Adrenal gland (tissue), 9 donors: ENCODE measurements at regions not wholly inside any gene's neighbourhood (a gene's known extent, or its start where the extent isn't known, plus 50 kb on each side); places are given as distances from the start of the nearest gene placed in this dataset.

ENCODE experiments used
- DNase-seq, 7 donors: peaks; one replicate each; pipeline ENCODE4 v3.0.0-alpha.2; 2019 to 2020
- H3K27ac ChIP-seq, 5 donors: fragments of 200-600 bp; sonication (generic) in 4 of 5; 1 replicate in 3 of 5; 2 replicates in 2 of 5; pipeline versions ENCODE4 v1.5.1 to v1.8.0; 2016 to 2020; ENCODE audit warnings: mild to moderate bottlenecking in 1 of 5
- H3K27me3 ChIP-seq: fragments of 200-600 bp; 2 replicates; pipeline ENCODE4 v1.8.0; 2021
- H3K36me3 ChIP-seq, 2 donors: fragments of 200-600 bp; replicated peaks in 1 of 2; 1 replicate in 1 of 2; 2 replicates in 1 of 2; pipeline versions ENCODE4 v1.5.1 to v1.8.0; 2018 to 2022
- H3K4me1 ChIP-seq, 2 donors: fragments of 200-600 bp; replicated peaks in 1 of 2; 1 replicate in 1 of 2; 2 replicates in 1 of 2; pipeline versions ENCODE4 v1.5.1 to v1.8.0; 2018 to 2021
- H3K4me3 ChIP-seq, 4 donors: fragments of 200-600 bp; sonication (generic) in 3 of 4; one replicate each; pipeline ENCODE4 v1.5.1; 2016 to 2018
- H3K9me3 ChIP-seq, 3 donors: fragments of 200-600 bp; sonication (generic) in 1 of 3; replicated peaks in 1 of 3; 1 replicate in 2 of 3; 2 replicates in 1 of 3; pipeline versions ENCODE4 v1.5.1 to v1.8.0; 2016 to 2021
- POLR2A ChIP-seq, 2 donors: fragments of 450-650 bp; IDR thresholded peaks; one replicate each; pipeline ENCODE4 v1.6.1; 2017; ENCODE audit warnings: antibody characterized with exemption in 2 of 2, mild to moderate bottlenecking in 2 of 2, moderate library complexity in 1 of 2
- WGBS, 4 donors: extraction: QIAGEN DNeasy Blood & Tissue Kit in 2 of 4; methylation state at CpG; one replicate each; pipeline versions ENCODE4 v1.1.5 to v1.1.7; 2013 to 2017; 5-methylcytosine and 5-hydroxymethylcytosine counted together
- intact Hi-C, 2 donors: fragments of 100-400 bp; cut with DNase I; formaldehyde crosslinking; loops; one replicate each; pipeline versions ENCODE4 v1.14.1 to v1.15.0; 2022 to 2023
- TF ChIP-seq, protein P1 (sequence below), 6 experiments: fragments of 450-650 bp in 4 of 6; fragments of 200-600 bp in 2 of 6; sonication (generic) in 1 of 6; IDR thresholded peaks; 1 replicate in 5 of 6; 2 replicates in 1 of 6; pipeline versions ENCODE4 v1.5.1 to v1.8.0; 2016 to 2021; ENCODE audit warnings: antibody characterized with exemption in 6 of 6, mild to moderate bottlenecking in 2 of 6, moderate library complexity in 1 of 6
- donor health status: healthy with polysubstance abuse.
- donor health status: Bipolar disorder and iron deficiency.
- donor health status: DM: yes; HTN: yes; CAD: no.
- donor health status: DM: no; HTN: no; CAD: no.
- donor health status: DM: no; HTN: no; CAD: no.

DNA sequence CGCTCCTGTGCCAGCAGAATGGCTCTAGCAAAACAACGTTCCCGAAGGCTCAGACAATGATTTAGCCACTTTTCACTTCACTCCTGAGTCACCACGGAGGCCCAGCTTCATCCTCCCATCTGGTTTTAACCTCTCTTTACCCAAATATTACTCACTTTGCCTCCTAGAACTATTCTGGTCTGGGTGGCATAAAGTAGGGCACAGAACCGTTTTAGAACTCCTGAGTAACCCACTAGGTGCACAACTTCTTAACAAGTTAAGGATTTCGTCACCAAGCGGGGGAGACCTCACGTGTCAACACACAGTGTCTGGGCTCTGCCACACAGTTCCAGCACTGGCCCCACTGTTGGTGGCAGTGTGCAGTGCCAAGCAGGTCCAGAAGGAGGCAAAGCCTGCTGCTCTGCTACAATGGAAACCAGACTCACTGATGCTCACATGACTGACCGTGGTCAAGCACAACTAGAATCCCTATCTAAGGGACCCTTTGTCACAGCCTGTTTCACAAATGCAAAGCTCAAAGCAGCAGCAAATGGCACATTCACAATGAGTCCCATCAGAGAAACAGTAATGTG lies 121.7 kb downstream of the SIPA1L2 start:
- WGBS, 4 donors = 84 to 87% (median 85%) methylated on average over 9 of the region's 9 CpGs
- Histone ChIP-seq H3K36me3 (no peaks in the 10 kb centered on the region), H3K4me3 (no peak overlapping the region), H3K27me3 (no peaks in the 10 kb centered on the region), H3K4me1 (no peaks in the 10 kb centered on the region), H3K27ac (no peak overlapping the region), H3K9me3 (no peaks in the 10 kb centered on the region)
- intact Hi-C loops = no loop called here
- no peak for TF ChIP-seq POLR2A (IDR thresholded peaks at IDR 0.05)
- TF ChIP-seq, protein P1, sequence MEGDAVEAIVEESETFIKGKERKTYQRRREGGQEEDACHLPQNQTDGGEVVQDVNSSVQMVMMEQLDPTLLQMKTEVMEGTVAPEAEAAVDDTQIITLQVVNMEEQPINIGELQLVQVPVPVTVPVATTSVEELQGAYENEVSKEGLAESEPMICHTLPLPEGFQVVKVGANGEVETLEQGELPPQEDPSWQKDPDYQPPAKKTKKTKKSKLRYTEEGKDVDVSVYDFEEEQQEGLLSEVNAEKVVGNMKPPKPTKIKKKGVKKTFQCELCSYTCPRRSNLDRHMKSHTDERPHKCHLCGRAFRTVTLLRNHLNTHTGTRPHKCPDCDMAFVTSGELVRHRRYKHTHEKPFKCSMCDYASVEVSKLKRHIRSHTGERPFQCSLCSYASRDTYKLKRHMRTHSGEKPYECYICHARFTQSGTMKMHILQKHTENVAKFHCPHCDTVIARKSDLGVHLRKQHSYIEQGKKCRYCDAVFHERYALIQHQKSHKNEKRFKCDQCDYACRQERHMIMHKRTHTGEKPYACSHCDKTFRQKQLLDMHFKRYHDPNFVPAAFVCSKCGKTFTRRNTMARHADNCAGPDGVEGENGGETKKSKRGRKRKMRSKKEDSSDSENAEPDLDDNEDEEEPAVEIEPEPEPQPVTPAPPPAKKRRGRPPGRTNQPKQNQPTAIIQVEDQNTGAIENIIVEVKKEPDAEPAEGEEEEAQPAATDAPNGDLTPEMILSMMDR (IDR thresholded peaks at IDR 0.05) = no peak
- DNase-seq = no peak

GRCh38 chr1:232507571-232507970 lies 122.4 kb downstream of the SIPA1L2 start:
- TF ChIP-seq POLR2A (IDR thresholded peaks at IDR 0.05) = no peak
- TF ChIP-seq, protein P1 (IDR thresholded peaks at IDR 0.05) = no peak
- Histone ChIP-seq H3K27me3 (no peaks in the 10 kb centered on the region), H3K4me3 (no peak overlapping the region), H3K36me3 (no peaks in the 10 kb centered on the region), H3K4me1 (no peaks in the 10 kb centered on the region), H3K9me3 (no peaks in the 10 kb centered on the region), H3K27ac (no peak overlapping the region)
- intact Hi-C loops = no loop called here
- 86 to 94% (median 91%) methylated on average over 2 of the region's 2 CpGs for WGBS, 4 donors
- DNase-seq = no peak

- no peaks in the 10 kb centered on the region for H3K4me1 ChIP-seq
- no peak overlapping the region for H3K27ac ChIP-seq
- H3K9me3 ChIP-seq = no peaks in the 10 kb centered on the region
- H3K27me3 ChIP-seq = no peaks in the 10 kb centered on the region
- H3K4me3 ChIP-seq = no peak overlapping the region
- intact Hi-C loops = no loop called here
- TF ChIP-seq, protein P1 (IDR thresholded peaks at IDR 0.05) = no peak
- no peak for TF ChIP-seq POLR2A (IDR thresholded peaks at IDR 0.05)
- 91 to 95% (median 94%) methylated on average over 2 of the region's 2 CpGs for WGBS, 4 donors
- DNase-seq = no peak
- H3K36me3 ChIP-seq = no peaks in the 10 kb centered on the region
Measured at GRCh38 chr1:232505884-232506283, 124.0 kb downstream of the SIPA1L2 start.

GRCh38 chr1:232504651-232505050 lies 125.3 kb downstream of the SIPA1L2 start:
- intact Hi-C loops = no loop called here
- Histone ChIP-seq H3K4me3 (no peak overlapping the region), H3K27me3 (no peaks in the 10 kb centered on the region), H3K4me1 (no peaks in the 10 kb centered on the region), H3K36me3 (no peaks in the 10 kb centered on the region), H3K27ac (no peak overlapping the region), H3K9me3 (no peaks in the 10 kb centered on the region)
- WGBS, 4 donors = 89 to 90% (median 89%) methylated on average over 4 of the region's 4 CpGs
- DNase-seq = no peak
- TF ChIP-seq, protein P1 (IDR thresholded peaks at IDR 0.05) = no peak
- TF ChIP-seq POLR2A (IDR thresholded peaks at IDR 0.05) = no peak
